HG03558 (cell line): ENCODE measurements at regions not wholly inside any gene's neighbourhood (a gene's known extent, or its start where the extent isn't known, plus 50 kb on each side); places are given as distances from the start of the nearest gene placed in this dataset.

Experiments
- ATAC-seq: cut with Tn5 transposase; IDR thresholded peaks from one replicate; pipeline ENCODE4 v1.9.1; 2021; ENCODE audit warnings: moderate number of reproducible peaks; ENCODE audit not compliant: unreplicated experiment; ENCODE audit errors: extremely low read depth

GRCh38 chr4:20351360-20352162, 99.9 kb downstream of the SLIT2 start:
- no peak for ATAC-seq

DNA sequence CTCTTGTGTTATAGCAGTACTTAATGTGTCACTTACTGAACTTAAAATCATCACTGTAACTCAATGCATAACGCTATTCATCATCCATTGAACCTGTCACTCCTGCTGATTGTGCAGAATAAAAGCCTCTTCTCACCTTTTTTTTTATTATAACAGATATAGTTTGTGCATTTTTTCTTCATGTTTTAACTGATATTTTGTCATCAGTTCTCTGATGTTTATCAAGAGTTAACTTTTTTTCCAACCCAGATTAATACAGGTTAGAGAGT, 100.4 kb downstream of the SLIT2 start:
- no peak for ATAC-seq

DNA sequence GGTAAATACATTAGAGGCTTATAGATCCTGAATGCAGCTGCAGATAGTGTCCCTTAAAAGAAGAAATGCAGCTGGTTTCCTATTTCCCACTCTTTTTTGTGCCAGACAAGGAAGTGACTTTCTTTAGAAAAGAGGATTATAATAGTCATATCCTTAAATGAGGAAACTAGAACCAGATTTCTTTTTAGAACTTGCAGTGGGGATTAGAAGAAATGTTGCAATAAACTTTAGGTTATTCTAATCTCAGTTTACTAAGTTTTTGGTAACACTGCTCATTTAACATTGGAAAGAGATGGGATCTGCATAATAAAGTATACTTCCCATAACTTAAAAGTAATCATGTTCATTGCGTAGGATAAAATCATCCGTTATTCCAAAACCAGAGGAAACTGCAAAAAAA, 101.9 kb downstream of the SLIT2 start:
- ATAC-seq = no peak

- ATAC-seq = no peak
Observed at GRCh38 chr4:20354120-20354519, 102.4 kb downstream of the SLIT2 start.

DNA sequence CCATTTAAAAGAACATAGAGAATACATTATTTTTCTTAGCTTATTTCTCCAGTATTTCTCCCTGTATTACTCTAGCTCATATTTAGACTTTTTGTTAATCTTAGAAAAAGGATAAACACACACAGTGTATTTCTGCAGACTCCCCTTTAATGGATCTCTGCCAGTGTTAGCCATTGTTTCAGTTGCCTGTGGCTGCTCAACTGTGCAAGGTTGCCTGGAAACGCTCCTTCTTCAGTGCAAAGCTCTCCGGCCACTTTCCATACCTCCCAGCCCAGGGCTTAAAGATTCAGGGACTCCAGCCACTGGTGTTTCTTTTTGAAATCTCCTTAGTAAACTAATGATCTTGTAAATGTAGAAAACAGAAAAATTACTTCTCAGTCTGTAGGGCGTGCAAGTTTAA, 104.9 kb downstream of the SLIT2 start:
- ATAC-seq = no peak

DNA sequence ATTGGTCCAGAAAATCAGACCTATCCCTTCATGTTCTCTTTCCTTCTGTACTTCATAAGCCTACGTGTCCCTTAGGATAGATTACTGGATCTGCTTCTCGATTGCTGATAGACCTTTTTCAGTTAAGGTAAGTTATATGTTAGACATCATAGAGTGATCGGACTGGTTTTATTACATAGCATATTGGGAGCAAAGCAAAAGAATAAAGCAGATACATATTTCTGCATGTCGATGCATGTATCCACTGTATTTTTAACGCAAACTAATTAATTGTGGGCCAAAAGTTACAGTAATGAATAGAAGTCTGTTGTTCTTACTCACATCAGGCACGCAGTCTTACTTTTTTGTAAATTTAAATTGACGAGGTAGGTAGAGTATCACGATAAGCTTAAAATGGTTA, 106.4 kb downstream of the SLIT2 start:
- ATAC-seq = no peak

DNA sequence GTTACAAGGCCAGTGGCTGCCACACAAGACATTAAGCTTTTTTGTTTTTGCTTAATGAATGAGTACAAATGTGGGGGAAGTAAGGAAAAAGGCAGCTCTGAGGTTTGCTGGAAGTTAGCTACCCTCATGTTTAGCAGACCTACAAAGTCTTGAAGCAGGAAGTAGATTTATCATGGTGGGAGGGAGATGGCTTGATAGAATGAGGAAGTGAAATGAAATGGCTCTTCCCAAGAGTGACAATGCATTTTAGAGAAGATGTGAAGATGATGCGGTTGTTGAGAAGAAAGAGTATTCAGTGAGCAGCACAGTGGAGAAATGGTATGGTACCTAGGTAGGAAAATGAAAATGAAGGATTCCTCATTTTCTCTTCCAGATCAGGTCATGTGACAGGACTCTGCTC, 108.0 kb downstream of the SLIT2 start:
- ATAC-seq = peak; percentile 78

DNA sequence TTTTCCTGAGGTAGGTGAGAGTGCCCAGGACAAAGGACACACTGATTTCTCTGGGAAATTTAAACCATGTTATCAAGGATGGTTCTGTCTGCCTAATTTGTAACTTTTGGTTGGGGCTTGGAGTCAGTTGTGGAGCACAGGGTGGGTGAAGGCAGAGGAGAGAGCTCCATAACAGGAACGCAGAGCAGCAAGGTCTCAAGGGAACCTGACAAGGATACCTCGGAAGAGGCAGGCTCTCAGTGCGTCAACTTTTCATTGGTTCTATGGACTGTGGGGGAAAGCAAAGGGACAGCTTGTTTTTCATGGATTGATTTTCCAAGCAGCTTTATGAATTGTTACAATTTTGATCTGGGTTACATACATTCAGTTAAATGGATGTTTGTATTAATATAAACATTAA, 110.4 kb downstream of the SLIT2 start:
- ATAC-seq = no peak

- ATAC-seq = no peak
Observed at GRCh38 chr4:20364969-20365368, 113.3 kb downstream of the SLIT2 start.

DNA sequence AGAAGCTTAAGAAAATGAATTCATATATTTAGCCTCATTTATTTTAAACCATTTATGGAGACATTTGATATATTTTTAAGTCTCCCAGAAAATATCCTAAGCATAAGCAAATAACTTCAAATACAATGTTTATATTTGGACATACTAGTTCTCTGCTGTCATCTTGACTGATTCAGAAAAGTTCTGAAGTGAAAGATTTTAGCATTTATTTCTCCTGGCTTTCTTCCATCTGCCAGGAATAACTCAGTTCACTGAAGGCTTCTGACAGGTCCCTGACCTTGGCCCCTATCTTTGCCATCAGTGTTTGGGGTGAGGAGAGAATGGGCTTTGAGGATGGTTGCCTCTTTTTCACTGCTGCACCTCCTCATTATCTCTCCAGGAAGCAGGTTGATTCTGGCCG, 115.7 kb downstream of the SLIT2 start:
- no peak for ATAC-seq

- ATAC-seq = no peak
Observed at GRCh38 chr4:20368926-20369325, 117.2 kb downstream of the SLIT2 start.

GRCh38 chr4:20370274-20370673, 118.6 kb downstream of the SLIT2 start:
- ATAC-seq = no peak

- ATAC-seq = no peak
Observed at GRCh38 chr4:20376070-20376469, 124.4 kb downstream of the SLIT2 start.

- ATAC-seq = no peak
Observed at GRCh38 chr4:20378181-20378580, 126.5 kb downstream of the SLIT2 start.

GRCh38 chr4:20381005-20381404, 129.3 kb downstream of the SLIT2 start:
- no peak for ATAC-seq

DNA sequence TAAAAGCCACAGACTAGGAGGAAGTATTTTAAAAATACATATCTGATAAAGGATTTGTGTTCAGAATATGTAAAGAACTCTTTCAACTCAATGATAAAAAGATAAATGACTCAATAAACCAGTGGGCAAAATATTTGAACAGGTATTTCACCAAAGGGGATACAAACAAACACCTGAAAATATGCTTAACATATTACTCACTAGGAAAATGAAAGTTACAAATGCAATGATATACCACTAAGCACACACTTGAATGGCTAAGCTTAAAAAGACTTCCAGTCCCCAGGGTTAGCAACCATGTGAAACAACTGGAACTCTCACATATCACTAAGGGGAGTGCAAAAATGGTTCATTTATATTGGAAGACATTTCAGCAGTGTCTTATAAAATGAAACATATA, 131.6 kb downstream of the SLIT2 start:
- no peak for ATAC-seq

DNA sequence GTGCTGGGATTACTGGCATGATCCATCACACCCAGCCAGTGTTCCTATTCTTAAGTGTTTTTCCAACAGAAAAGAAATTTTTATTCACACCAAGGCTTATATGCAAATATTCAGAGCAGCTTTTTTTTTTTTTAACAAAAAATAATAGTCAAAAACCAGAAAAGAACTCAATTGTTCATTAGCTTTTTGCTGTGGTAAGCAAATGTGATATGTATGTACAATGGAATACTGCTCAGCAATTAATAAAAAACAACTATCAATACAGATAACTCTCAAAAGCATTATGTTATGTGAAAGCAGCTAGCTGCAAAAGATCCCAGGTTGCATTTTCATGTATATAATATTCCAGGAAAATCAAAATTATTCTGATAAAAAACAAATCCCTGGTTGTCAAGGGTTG, 132.3 kb downstream of the SLIT2 start:
- ATAC-seq = no peak

DNA sequence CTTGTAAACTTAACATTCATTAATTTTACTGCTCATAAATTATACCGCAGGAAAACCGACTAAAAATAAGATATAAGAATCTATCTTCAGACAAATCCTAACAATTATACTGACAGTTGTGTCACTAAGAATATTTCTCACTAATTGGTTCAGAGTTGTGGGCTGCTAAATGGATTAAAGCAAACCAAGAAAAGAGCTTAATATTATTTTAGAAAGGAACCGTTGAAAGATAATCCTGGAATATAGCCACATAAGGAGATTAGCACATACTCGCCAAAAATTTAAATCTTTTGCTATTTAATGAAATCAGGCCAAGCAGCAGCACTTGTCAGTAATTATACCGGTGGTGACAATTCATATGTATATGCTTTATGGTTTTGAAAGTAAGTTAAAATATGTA, 132.8 kb downstream of the SLIT2 start:
- no peak for ATAC-seq

GRCh38 chr4:20386001-20386740, 134.5 kb downstream of the SLIT2 start:
- no peak for ATAC-seq

DNA sequence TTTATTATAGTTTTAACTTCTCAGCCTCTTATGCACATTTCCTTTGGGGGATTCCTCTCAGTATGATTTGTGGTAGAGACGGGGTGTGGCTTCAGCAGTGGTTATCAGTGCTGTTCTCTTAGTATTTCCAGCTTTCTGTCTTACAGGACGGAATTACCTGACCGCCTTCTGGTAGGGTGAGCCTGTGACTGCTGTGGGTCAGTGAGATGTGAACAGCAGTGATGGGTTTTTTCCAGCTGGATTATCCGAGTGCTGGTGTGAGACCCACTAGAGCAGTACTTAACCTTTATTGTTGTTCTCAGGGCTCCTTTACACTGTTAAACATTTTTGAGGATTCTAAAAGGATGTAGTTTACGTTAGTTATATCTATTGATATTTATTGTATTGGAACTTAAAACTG, 135.2 kb downstream of the SLIT2 start:
- ATAC-seq = no peak

DNA sequence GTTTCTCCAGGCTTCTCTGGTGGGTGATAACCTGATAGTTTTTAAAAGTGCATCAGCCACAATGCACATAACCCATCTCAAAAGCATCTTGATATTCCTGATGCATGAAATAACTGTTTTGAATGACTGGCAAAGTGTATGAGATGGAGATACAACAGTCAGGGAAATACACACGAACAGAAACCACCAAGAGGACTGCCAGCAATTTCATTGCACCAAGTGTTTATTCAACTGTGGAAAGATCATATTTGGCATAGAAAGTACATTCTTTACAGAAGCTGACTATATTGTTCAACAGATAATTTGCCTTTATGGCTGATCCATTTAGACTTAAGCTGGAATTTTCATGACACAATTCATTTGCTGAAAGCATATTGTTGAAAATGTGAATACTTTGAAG, 139.5 kb downstream of the SLIT2 start:
- no peak for ATAC-seq

DNA sequence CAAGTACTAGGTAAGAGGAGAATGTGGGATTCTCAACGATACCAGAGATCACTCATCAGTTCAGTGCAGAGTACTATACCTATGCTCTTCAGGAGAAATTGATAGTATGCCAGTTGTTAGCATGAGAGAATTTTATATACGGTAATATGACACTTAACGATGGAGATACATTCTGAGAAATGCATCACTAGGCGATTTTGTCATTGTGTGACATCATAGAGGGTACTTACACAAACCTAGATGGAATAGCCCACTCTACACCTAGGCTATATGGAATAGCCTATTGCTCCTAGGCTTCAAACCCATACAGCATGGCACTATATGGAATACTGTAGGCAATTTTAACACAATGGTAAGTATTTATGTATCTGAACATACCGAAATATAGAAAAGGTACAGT, 140.2 kb downstream of the SLIT2 start:
- no peak for ATAC-seq
